B cell (primary cell): ENCODE measurements at regions not wholly inside any gene's neighbourhood (a gene's known extent, or its start where the extent isn't known, plus 50 kb on each side); places are given as distances from the start of the nearest gene placed in this dataset.

Experiments used
- ATAC-seq: fragments of 200-7000 bp; cut with Tn5 transposase; one replicate; pipeline ENCODE4 v1.10.0; 2021; ENCODE audit warnings: low read depth, mild to moderate bottlenecking, moderate number of reproducible peaks, moderate library complexity
- CTCF ChIA-PET: fragments of 350-600 bp; sonication (Branson Sonifier 250); formaldehyde crosslinking; loops from one replicate; lab custom pipeline; 2021; ENCODE audit warnings: antibody characterized with exemption, inconsistent platforms; lab: Charles Lee
- POLR2A ChIA-PET: fragments of 350-600 bp; sonication (Branson Sonifier 250); formaldehyde crosslinking; loops from one replicate; lab custom pipeline; 2021; ENCODE audit warnings: antibody characterized with exemption; lab: Charles Lee
- DNase-seq: peaks from one replicate; pipeline ENCODE4 v3.0.0; 2013
- H2AFZ ChIP-seq: 2 replicates; pipeline ENCODE4 v1.6.1; 2012; ENCODE audit warnings: mild to moderate bottlenecking, low read depth, low read length; ENCODE audit not compliant: insufficient read depth, poor library complexity, severe bottlenecking
- H3K27ac ChIP-seq, 2 donors: 1 replicate in 1 of 2; 2 replicates in 1 of 2; pipeline ENCODE4 v1.5.1; 2012 to 2013; ENCODE audit warnings: low read length in 2 of 2, mild to moderate bottlenecking in 2 of 2, moderate library complexity in 1 of 2
- H3K27me3 ChIP-seq, 4 experiments: fragments of 200-600 bp in 1 of 4; sonication (generic) in 1 of 4; replicated peaks in 1 of 4; 1 replicate in 2 of 4; 2 replicates in 2 of 4; pipeline versions ENCODE4 v1.6.1 to v1.7.0; 2013 to 2016; ENCODE audit warnings: low read length in 3 of 4, mild to moderate bottlenecking in 2 of 4, mixed read lengths in 1 of 4, moderate library complexity in 1 of 4; ENCODE audit not compliant: insufficient read depth in 4 of 4, control insufficient read depth in 3 of 4; ENCODE audit errors: control extremely low read depth in 1 of 4
- H3K36me3 ChIP-seq, 2 experiments: replicated peaks in 1 of 2; 1 replicate in 1 of 2; 2 replicates in 1 of 2; pipeline versions ENCODE4 v1.6.1 to v1.7.1; 2013; ENCODE audit warnings: low read length in 1 of 2; ENCODE audit not compliant: insufficient read depth in 2 of 2, control insufficient read depth in 1 of 2; ENCODE audit errors: control extremely low read depth in 1 of 2, extremely low read depth in 1 of 2
- H3K4me1 ChIP-seq, 2 donors: fragments of 200-600 bp in 1 of 2; sonication (generic) in 1 of 2; 1 replicate in 1 of 2; 2 replicates in 1 of 2; pipeline versions ENCODE4 v1.5.1 to v1.6.1; 2013 to 2017; ENCODE audit warnings: low read length in 2 of 2; ENCODE audit not compliant: control insufficient read depth in 2 of 2, insufficient read depth in 2 of 2
- H3K4me2 ChIP-seq: replicated peaks from 2 replicates; pipeline ENCODE3; 2012; ENCODE audit warnings: mild to moderate bottlenecking, low read depth, low read length; ENCODE audit not compliant: poor library complexity, severe bottlenecking
- H3K4me3 ChIP-seq, 5 experiments: fragments of 200-600 bp in 1 of 5; sonication (generic) in 1 of 5; 1 replicate in 3 of 5; 2 replicates in 2 of 5; pipeline versions ENCODE4 v1.5.1 to v1.7.0; 2011 to 2016; ENCODE audit warnings: low read length in 4 of 5, mild to moderate bottlenecking in 4 of 5, low read depth in 2 of 5, control low read depth in 1 of 5, moderate library complexity in 1 of 5; ENCODE audit not compliant: insufficient read depth in 1 of 5; ENCODE audit errors: control extremely low read depth in 1 of 5, extremely low read depth in 1 of 5
- H3K79me2 ChIP-seq: fragments of 200-600 bp; sonication (generic); one replicate; pipeline ENCODE4 v1.6.0; 2016; ENCODE audit warnings: low read length; ENCODE audit not compliant: control insufficient read depth, insufficient read depth
- H3K9ac ChIP-seq: fragments of 200-600 bp; sonication (generic); 2 replicates; pipeline ENCODE4 v1.6.1; 2017; ENCODE audit warnings: mild to moderate bottlenecking, low read length, moderate library complexity
- H3K9me3 ChIP-seq, 3 donors: one replicate each; pipeline versions ENCODE4 v1.6.1 to v1.7.1; 2013; ENCODE audit warnings: low read length in 2 of 3; ENCODE audit not compliant: control insufficient read depth in 2 of 3, insufficient read depth in 1 of 3; ENCODE audit errors: control extremely low read depth in 1 of 3
- H4K20me1 ChIP-seq: 2 replicates; pipeline ENCODE4 v1.6.0; 2012; ENCODE audit warnings: mild to moderate bottlenecking, low read length; ENCODE audit not compliant: insufficient read depth, control insufficient read depth, poor library complexity, severe bottlenecking
- H3K27ac Mint-ChIP-seq: one replicate; pipeline ENCODE4 v1.8.0; 2021; ENCODE audit warnings: mixed read lengths
- H3K27me3 Mint-ChIP-seq: one replicate; pipeline ENCODE4 v1.8.0; 2021; ENCODE audit warnings: mixed read lengths
- H3K4me1 Mint-ChIP-seq: one replicate; pipeline ENCODE4 v1.8.0; 2021; ENCODE audit warnings: mixed read lengths
- H3K4me3 Mint-ChIP-seq: one replicate; pipeline ENCODE4 v1.8.0; 2021; ENCODE audit warnings: mixed read lengths
- H3K9me3 Mint-ChIP-seq: one replicate; pipeline ENCODE4 v1.8.0; 2022; ENCODE audit warnings: mixed read lengths; ENCODE audit not compliant: insufficient read depth
- CTCF ChIP-seq: fragments of 200-600 bp; IDR thresholded peaks from one replicate; pipeline ENCODE4 v1.8.0; 2022; ENCODE audit warnings: antibody characterized with exemption, mild to moderate bottlenecking
- EZH2 ChIP-seq: IDR thresholded peaks from 2 replicates; pipeline ENCODE4 v1.6.1; 2012; ENCODE audit warnings: borderline replicate concordance, low read depth, mild to moderate bottlenecking, moderate library complexity, low read length; ENCODE audit not compliant: insufficient read depth, poor library complexity, severe bottlenecking
- WGBS: methylation state at CpG from one replicate; pipeline ENCODE4 v1.1.5; 2013; ENCODE audit warnings: missing lambda C conversion rate; ENCODE audit not compliant: insufficient coverage; 5-methylcytosine and 5-hydroxymethylcytosine counted together
- intact Hi-C: fragments of 100-400 bp; cut with micrococcal nuclease; formaldehyde crosslinking; loops from one replicate; pipeline ENCODE4 v1.10.0; 2022

GRCh38 chr4:189291939-189292338 lies 648.7 kb upstream of the FRG1 start:
- Histone ChIP-seq H3K27me3 (no peaks in the 10 kb centered on the region), H2AFZ (no peak overlapping the region), H3K9me3 (peaks cover 0 to 6% (median 0%) of the 10 kb centered on the region in 3 donors), H3K36me3 (no peaks in the 10 kb centered on the region), H3K27ac (no peak overlapping the region), H4K20me1 (no peaks in the 10 kb centered on the region), H3K9ac (no peak overlapping the region), H3K4me2 (no peak overlapping the region), H3K4me1 (no peaks in the 10 kb centered on the region), H3K4me3 (no peak overlapping the region), H3K79me2 (no peaks in the 10 kb centered on the region)
- no peaks in the 10 kb centered on the region for H3K9me3 Mint-ChIP-seq
- no peaks in the 10 kb centered on the region for H3K27me3 Mint-ChIP-seq
- intact Hi-C loops, result no loop called here
- no peak overlapping the region for H3K4me3 Mint-ChIP-seq
- H3K4me1 Mint-ChIP-seq, result no peaks in the 10 kb centered on the region
- TF ChIP-seq EZH2 (no peak), CTCF (no peak)
- ATAC-seq (no peak), DNase-seq (no peak)
- no peak overlapping the region for H3K27ac Mint-ChIP-seq
- CTCF ChIA-PET, result no interaction called here
- POLR2A ChIA-PET, result no interaction called here

GRCh38 chr4:189293459-189293858 lies 647.2 kb upstream of the FRG1 start:
- ATAC-seq (no peak), DNase-seq (no peak)
- Mint-ChIP-seq H3K4me3 (no peak overlapping the region), H3K27ac (no peak overlapping the region), H3K27me3 (no peaks in the 10 kb centered on the region), H3K9me3 (no peaks in the 10 kb centered on the region), H3K4me1 (no peaks in the 10 kb centered on the region)
- WGBS, result no CpG with 5 or more reads among the region's 3 CpGs
- Histone ChIP-seq H3K4me2 (no peak overlapping the region), H3K9ac (no peak overlapping the region), H4K20me1 (no peaks in the 10 kb centered on the region), H3K4me3 (no peak overlapping the region), H3K36me3 (no peaks in the 10 kb centered on the region), H3K27ac (no peak overlapping the region), H3K27me3 (no peaks in the 10 kb centered on the region), H3K9me3 (peaks cover 0 to 6% (median 0%) of the 10 kb centered on the region in 3 donors), H3K79me2 (no peaks in the 10 kb centered on the region), H3K4me1 (no peaks in the 10 kb centered on the region), H2AFZ (no peak overlapping the region)
- CTCF ChIA-PET, result no interaction called here
- intact Hi-C loops, result no loop called here
- POLR2A ChIA-PET, result no interaction called here
- TF ChIP-seq CTCF (no peak), EZH2 (no peak)
